SK-N-MC (cell line): ENCODE measurements at regions not wholly inside any gene's neighbourhood (a gene's known extent, or its start where the extent isn't known, plus 50 kb on each side); places are given as distances from the start of the nearest gene placed in this dataset.

Experiments
- DNase-seq: peaks from one replicate; pipeline ENCODE4 v3.0.0-alpha.2; 2011; ENCODE audit warnings: low read depth, low spot score
- H3K27ac ChIP-seq: fragments of 200-600 bp; sonication (generic); 2 replicates; pipeline ENCODE4 v1.5.1; 2016; ENCODE audit warnings: mixed run types
- H3K36me3 ChIP-seq: fragments of 200-600 bp; sonication (generic); 2 replicates; pipeline ENCODE4 v1.6.1; 2017; ENCODE audit warnings: antibody characterized with exemption, low read length, mixed read lengths; ENCODE audit not compliant: insufficient read depth
- H3K4me3 ChIP-seq: fragments of 200-600 bp; sonication (generic); 2 replicates; pipeline ENCODE4 v1.5.1; 2016
- H3K9ac ChIP-seq: fragments of 200-600 bp; sonication (generic); 2 replicates; pipeline ENCODE4 v1.8.0; 2017; ENCODE audit warnings: mixed run types, mixed read lengths; ENCODE audit not compliant: insufficient read length
- H3K9me3 ChIP-seq: fragments of 200-600 bp; sonication (generic); 2 replicates; pipeline ENCODE4 v1.6.1; 2017; ENCODE audit warnings: low read depth, mild to moderate bottlenecking, antibody characterized with exemption, low read length, moderate library complexity, mixed read lengths
- EZH2 ChIP-seq: fragments of 200-600 bp; sonication (generic); IDR thresholded peaks from one replicate; pipeline ENCODE4 v1.6.1; 2017; ENCODE audit warnings: antibody characterized with exemption
- FOXP2 ChIP-seq: optimal IDR thresholded peaks from 2 replicates; pipeline ENCODE3; 2011; ENCODE audit warnings: mild to moderate bottlenecking, moderate library complexity; ENCODE audit not compliant: insufficient read depth; ENCODE audit errors: extremely low read length, control extremely low read depth
- POLR2AphosphoS5 ChIP-seq: IDR thresholded peaks from 2 replicates; pipeline ENCODE4 v1.6.1; 2012; ENCODE audit warnings: mild to moderate bottlenecking, low read depth, low read length, borderline replicate concordance

DNA sequence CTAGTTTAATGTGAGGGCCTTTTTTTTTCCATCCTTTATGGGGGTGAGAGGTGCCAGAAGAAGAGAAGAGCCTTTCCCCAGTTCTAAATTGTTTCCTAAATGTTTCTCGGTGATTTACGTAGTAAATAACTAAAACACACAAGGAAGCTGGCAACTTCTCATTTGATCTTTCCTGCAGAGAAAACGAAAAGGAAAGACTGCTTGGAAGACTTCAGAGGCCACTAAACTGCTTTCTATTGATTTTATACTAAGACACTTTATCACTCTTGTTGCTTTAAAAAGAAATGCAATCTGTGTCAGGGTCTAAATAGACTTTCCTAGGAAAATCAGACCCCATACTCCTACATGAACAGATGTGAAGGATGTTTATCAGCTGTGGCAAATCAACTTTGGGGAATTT is 52.1 kb upstream of the KAZN start:
- H3K9me3 ChIP-seq: no peaks in the 10 kb centered on the region
- no peak overlapping the region for H3K9ac ChIP-seq
- TF ChIP-seq EZH2 (no peak), FOXP2 (no peak), POLR2AphosphoS5 (no peak)
- no peaks in the 10 kb centered on the region for H3K36me3 ChIP-seq
- DNase-seq: no peak
- H3K4me3 ChIP-seq: no peak overlapping the region
- no peak overlapping the region for H3K27ac ChIP-seq
